Gastroesophageal sphincter (tissue), 4 donors: ENCODE measurements at regions not wholly inside any gene's neighbourhood (a gene's known extent, or its start where the extent isn't known, plus 50 kb on each side); places are given as distances from the start of the nearest gene placed in this dataset.

Source experiments
- ATAC-seq: fragments of 150-250 bp; one replicate; pipeline ENCODE4 v1.9.1; 2016; ENCODE audit warnings: mild to moderate bottlenecking, moderate library complexity
- H3K27ac ChIP-seq, 4 donors: fragments of 200-600 bp; sonication (generic) in 3 of 4; 1 replicate in 3 of 4; 2 replicates in 1 of 4; pipeline ENCODE4 v1.5.1; 2016 to 2019
- H3K27me3 ChIP-seq: fragments of 200-600 bp; sonication (generic); one replicate; pipeline ENCODE4 v1.5.1; 2019
- H3K36me3 ChIP-seq, 2 donors: fragments of 200-600 bp; sonication (generic); one replicate each; pipeline ENCODE4 v1.5.1; 2019; ENCODE audit warnings: control low read depth in 1 of 2
- H3K4me1 ChIP-seq, 3 donors: fragments of 200-600 bp; sonication (generic); 1 replicate in 2 of 3; 2 replicates in 1 of 3; pipeline ENCODE4 v1.5.1; 2016 to 2019; ENCODE audit warnings: control low read depth in 2 of 3
- H3K4me3 ChIP-seq, 2 donors: fragments of 200-600 bp; sonication (generic); one replicate each; pipeline ENCODE4 v1.5.1; 2019; ENCODE audit warnings: mild to moderate bottlenecking in 1 of 2, moderate library complexity in 1 of 2
- H3K9me3 ChIP-seq, 3 donors: fragments of 200-600 bp; sonication (generic); one replicate each; pipeline ENCODE4 v1.5.1; 2017 to 2019; ENCODE audit warnings: control low read depth in 2 of 3
- CTCF ChIP-seq, 4 experiments: fragments of 200-600 bp in 2 of 4; fragments of 450-650 bp in 2 of 4; sonication (generic) in 1 of 4; IDR thresholded peaks; one replicate each; pipeline ENCODE4 v1.5.1; 2017 to 2019; ENCODE audit warnings: antibody characterized with exemption in 4 of 4, mild to moderate bottlenecking in 2 of 4, moderate library complexity in 2 of 4
- EP300 ChIP-seq: sonication (generic); formaldehyde crosslinking; IDR thresholded peaks from one replicate; pipeline ENCODE4 v1.6.1; 2017; ENCODE audit warnings: antibody characterized with exemption, mild to moderate bottlenecking
- POLR2A ChIP-seq, 2 donors: fragments of 450-650 bp; IDR thresholded peaks; one replicate each; pipeline ENCODE4 v1.6.1; 2017; ENCODE audit warnings: antibody characterized with exemption in 2 of 2, mild to moderate bottlenecking in 2 of 2, moderate library complexity in 1 of 2
- POLR2AphosphoS5 ChIP-seq: sonication (generic); formaldehyde crosslinking; IDR thresholded peaks from one replicate; pipeline ENCODE4 v1.6.1; 2017; ENCODE audit warnings: antibody characterized with exemption
- WGBS, 2 donors: methylation state at CpG; one replicate each; pipeline ENCODE4 v1.1.5; 2018; ENCODE audit warnings: low coverage in 1 of 2; 5-methylcytosine and 5-hydroxymethylcytosine counted together

GRCh38 chr5:28493456-28493855 is 1455.1 kb upstream of the CDH9 start:
- WGBS, 2 donors = 90% methylated on average over 1 of the region's 1 CpG; no CpG with 5 or more reads in 1 of the 2 donors
- Histone ChIP-seq H3K27ac (no peak overlapping the region), H3K9me3 (no peaks in the 10 kb centered on the region), H3K4me3 (no peak overlapping the region), H3K27me3 (no peaks in the 10 kb centered on the region), H3K4me1 (no peaks in the 10 kb centered on the region), H3K36me3 (no peaks in the 10 kb centered on the region)
- TF ChIP-seq POLR2AphosphoS5 = no peak
- no peak for TF ChIP-seq CTCF (IDR thresholded peaks at IDR 0.05)
- TF ChIP-seq EP300 = no peak
- TF ChIP-seq POLR2A (IDR thresholded peaks at IDR 0.05) = no peak
- ATAC-seq = no peak

GRCh38 chr5:28488752-28489151 is 1450.4 kb upstream of the CDH9 start:
- no peak for ATAC-seq
- Histone ChIP-seq H3K27ac (no peak overlapping the region), H3K36me3 (no peaks in the 10 kb centered on the region), H3K9me3 (no peaks in the 10 kb centered on the region), H3K4me3 (no peak overlapping the region), H3K4me1 (no peaks in the 10 kb centered on the region), H3K27me3 (no peaks in the 10 kb centered on the region)
- 54 to 62% methylated on average over 2 of the region's 2 CpGs for WGBS, 2 donors
- TF ChIP-seq CTCF (IDR thresholded peaks at IDR 0.05) = no peak

- no peaks in the 10 kb centered on the region for H3K36me3 ChIP-seq
- no peaks in the 10 kb centered on the region for H3K27me3 ChIP-seq
- no peak for TF ChIP-seq CTCF (IDR thresholded peaks at IDR 0.05)
- no peak for TF ChIP-seq EP300
- TF ChIP-seq POLR2A (IDR thresholded peaks at IDR 0.05) = no peak
- TF ChIP-seq POLR2AphosphoS5 = no peak
- WGBS, 2 donors = 79 to 94% methylated on average over 9 to 12 of the region's 21 CpGs
- H3K9me3 ChIP-seq = no peaks in the 10 kb centered on the region
- H3K27ac ChIP-seq = no peak overlapping the region
- H3K4me1 ChIP-seq = no peaks in the 10 kb centered on the region
- H3K4me3 ChIP-seq = no peak overlapping the region
- ATAC-seq = no peak
Measured at GRCh38 chr5:28483327-28484025, 1445.1 kb upstream of the CDH9 start.

GRCh38 chr5:28473531-28474107 is 1435.2 kb upstream of the CDH9 start:
- no peaks in the 10 kb centered on the region for H3K36me3 ChIP-seq
- no peak overlapping the region for H3K27ac ChIP-seq
- no peaks in the 10 kb centered on the region for H3K4me1 ChIP-seq
- no peak for ATAC-seq
- H3K4me3 ChIP-seq = no peak overlapping the region
- H3K27me3 ChIP-seq = no peaks in the 10 kb centered on the region
- no peaks in the 10 kb centered on the region for H3K9me3 ChIP-seq
- 61% methylated on average over 3 to 4 of the region's 4 CpGs for WGBS, 2 donors
- TF ChIP-seq POLR2A (IDR thresholded peaks at IDR 0.05) (no peak), CTCF (IDR thresholded peaks at IDR 0.05) (peak in 1 of 4 experiments; percentile 36)

GRCh38 chr5:28468166-28468565 is 1429.8 kb upstream of the CDH9 start:
- H3K4me1 ChIP-seq = no peaks in the 10 kb centered on the region
- WGBS, 2 donors = 15 to 18% methylated on average over 3 of the region's 3 CpGs
- TF ChIP-seq POLR2A (IDR thresholded peaks at IDR 0.05) (no peak), EP300 (no peak), CTCF (IDR thresholded peaks at IDR 0.05) (no peak), POLR2AphosphoS5 (no peak)
- no peaks in the 10 kb centered on the region for H3K27me3 ChIP-seq
- H3K9me3 ChIP-seq = no peaks in the 10 kb centered on the region
- no peak for ATAC-seq
- no peak overlapping the region for H3K27ac ChIP-seq
- H3K4me3 ChIP-seq = no peak overlapping the region
- H3K36me3 ChIP-seq = no peaks in the 10 kb centered on the region
